ENCODE measurements at regions not wholly inside any gene's neighbourhood (a gene's known extent, or its start where the extent isn't known, plus 50 kb on each side); places are given as distances from the start of the nearest gene placed in this dataset.

DNA sequence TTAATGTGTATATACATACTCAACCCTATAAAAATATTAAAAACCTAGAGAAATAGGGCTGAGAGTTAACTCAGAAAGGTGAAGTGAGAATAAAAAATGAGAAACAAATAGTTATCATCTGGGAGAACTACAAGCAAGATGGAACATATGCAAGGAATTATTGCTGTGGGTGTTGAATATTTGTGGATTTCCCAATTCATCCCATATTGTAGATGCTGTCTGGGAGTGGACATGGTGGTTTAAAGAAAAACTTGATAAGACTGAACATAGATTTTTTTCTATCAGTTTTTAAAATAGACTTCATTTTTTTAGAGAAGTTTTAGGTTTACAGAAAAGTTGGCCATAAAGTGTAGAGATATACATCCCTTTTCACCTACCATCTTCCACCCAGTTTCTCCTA, 263.5 kb downstream of the SPATA31D1 start:
- CTCF ChIA-PET = no interaction called here
- Histone ChIP-seq H3K27me3 (ENCODE audit: low read length) (no peaks in the 10 kb centered on the region), H3K9ac (ENCODE audit: low read length) (no peak overlapping the region), H3K36me3 (ENCODE audit: low read depth, low read length) (no peaks in the 10 kb centered on the region), H3F3A (ENCODE audit: low read length, unreplicated experiment) (no peaks in the 10 kb centered on the region), H3K4me3 (ENCODE audit: low read length) (no peak overlapping the region), H2AFZ (ENCODE audit: low read length) (no peak overlapping the region), H3K4me1 (ENCODE audit: insufficient read depth, low read length) (no peaks in the 10 kb centered on the region), H4K20me1 (ENCODE audit: low read length) (no peaks in the 10 kb centered on the region), H3K79me2 (ENCODE audit: low read length) (no peaks in the 10 kb centered on the region), H3K9me2 (replicated peaks; ENCODE audit: low read length) (no peaks in the 10 kb centered on the region), H3K27ac (ENCODE audit: low read length) (no peak overlapping the region), H3K9me3 (ENCODE audit: low read length) (no peaks in the 10 kb centered on the region), H3K4me2 (ENCODE audit: low read length) (no peak overlapping the region)
- intact Hi-C loops (cut with micrococcal nuclease) = no loop called here
- ATAC-seq (no peak), DNase-seq (no peak)
- no TSS peak for BruUV-seq (replicated peaks)
- POLR2A ChIA-PET (ENCODE audit: unreplicated experiment) = no interaction called here
- TF ChIP-seq EZH2 (IDR thresholded peaks at IDR 0.05; ENCODE audit: low read length, unreplicated experiment) (no peak), EZH2phosphoT487 (IDR thresholded peaks at IDR 0.05; ENCODE audit: borderline replicate concordance, low read length) (no peak)
- TF ChIP-seq, protein P1, sequence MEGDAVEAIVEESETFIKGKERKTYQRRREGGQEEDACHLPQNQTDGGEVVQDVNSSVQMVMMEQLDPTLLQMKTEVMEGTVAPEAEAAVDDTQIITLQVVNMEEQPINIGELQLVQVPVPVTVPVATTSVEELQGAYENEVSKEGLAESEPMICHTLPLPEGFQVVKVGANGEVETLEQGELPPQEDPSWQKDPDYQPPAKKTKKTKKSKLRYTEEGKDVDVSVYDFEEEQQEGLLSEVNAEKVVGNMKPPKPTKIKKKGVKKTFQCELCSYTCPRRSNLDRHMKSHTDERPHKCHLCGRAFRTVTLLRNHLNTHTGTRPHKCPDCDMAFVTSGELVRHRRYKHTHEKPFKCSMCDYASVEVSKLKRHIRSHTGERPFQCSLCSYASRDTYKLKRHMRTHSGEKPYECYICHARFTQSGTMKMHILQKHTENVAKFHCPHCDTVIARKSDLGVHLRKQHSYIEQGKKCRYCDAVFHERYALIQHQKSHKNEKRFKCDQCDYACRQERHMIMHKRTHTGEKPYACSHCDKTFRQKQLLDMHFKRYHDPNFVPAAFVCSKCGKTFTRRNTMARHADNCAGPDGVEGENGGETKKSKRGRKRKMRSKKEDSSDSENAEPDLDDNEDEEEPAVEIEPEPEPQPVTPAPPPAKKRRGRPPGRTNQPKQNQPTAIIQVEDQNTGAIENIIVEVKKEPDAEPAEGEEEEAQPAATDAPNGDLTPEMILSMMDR (conservative IDR thresholded peaks at IDR 0.05; ENCODE audit: low read depth, low read length) = no peak

DNA sequence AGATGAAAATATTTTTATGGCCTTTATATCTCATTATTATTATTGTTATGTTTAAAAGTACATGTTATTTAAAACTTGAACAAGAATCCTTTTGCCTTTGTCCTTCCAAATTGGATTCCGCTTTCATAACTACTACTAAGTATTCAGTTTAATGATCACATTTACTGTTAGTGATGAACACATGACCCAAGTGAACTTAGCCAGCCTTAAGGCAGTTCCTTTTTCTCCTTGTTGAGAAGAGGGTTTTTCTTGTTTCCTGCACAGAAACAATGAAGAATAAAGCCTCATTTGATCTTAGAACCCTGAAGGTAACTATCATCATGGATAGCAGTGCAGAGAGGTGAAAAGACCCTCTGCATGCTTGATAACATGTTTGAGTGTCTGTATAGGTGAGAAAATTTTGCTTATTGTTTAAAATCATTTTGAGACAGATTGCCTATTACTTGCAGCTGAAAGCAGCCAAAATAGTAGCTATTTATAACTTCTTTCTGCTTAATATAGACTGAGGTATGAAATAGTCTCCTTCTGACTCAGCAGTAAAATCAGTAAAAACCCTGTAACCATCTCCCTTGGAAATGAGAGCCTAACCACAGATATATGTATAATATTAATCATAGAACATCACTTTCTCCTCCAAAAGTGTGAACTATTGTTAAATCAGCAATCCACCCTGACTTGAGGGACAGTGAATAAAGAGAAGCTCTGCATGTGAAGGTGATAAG, 266.2 kb downstream of the SPATA31D1 start:
- H3K79me2 ChIP-seq (ENCODE audit: low read length) = no peaks in the 10 kb centered on the region
- intact Hi-C loops (cut with micrococcal nuclease) = no loop called here
- H2AFZ ChIP-seq (ENCODE audit: low read length) = no peak overlapping the region
- no peaks in the 10 kb centered on the region for H3K4me1 ChIP-seq (ENCODE audit: insufficient read depth, low read length)
- no peaks in the 10 kb centered on the region for H3K9me3 ChIP-seq (ENCODE audit: low read length)
- CTCF ChIA-PET = no interaction called here
- BruUV-seq (replicated peaks) = no TSS peak
- H3K36me3 ChIP-seq (ENCODE audit: low read depth, low read length) = no peaks in the 10 kb centered on the region
- no peak for TF ChIP-seq EZH2phosphoT487 (IDR thresholded peaks at IDR 0.05; ENCODE audit: borderline replicate concordance, low read length)
- TF ChIP-seq, protein P1 (conservative IDR thresholded peaks at IDR 0.05; ENCODE audit: low read depth, low read length) = no peak
- TF ChIP-seq EZH2 (IDR thresholded peaks at IDR 0.05; ENCODE audit: low read length, unreplicated experiment) = no peak
- no peaks in the 10 kb centered on the region for H4K20me1 ChIP-seq (ENCODE audit: low read length)
- DNase-seq (peak; percentile 4), ATAC-seq (no peak)
- no peak overlapping the region for H3K27ac ChIP-seq (ENCODE audit: low read length)
- no peak overlapping the region for H3K4me2 ChIP-seq (ENCODE audit: low read length)
- no peak overlapping the region for H3K9ac ChIP-seq (ENCODE audit: low read length)
- no peaks in the 10 kb centered on the region for H3K27me3 ChIP-seq (ENCODE audit: low read length)
- no peaks in the 10 kb centered on the region for H3F3A ChIP-seq (ENCODE audit: low read length, unreplicated experiment)
- H3K9me2 ChIP-seq (replicated peaks; ENCODE audit: low read length) = no peaks in the 10 kb centered on the region
- POLR2A ChIA-PET (ENCODE audit: unreplicated experiment) = no interaction called here
- no peak overlapping the region for H3K4me3 ChIP-seq (ENCODE audit: low read length)

DNA sequence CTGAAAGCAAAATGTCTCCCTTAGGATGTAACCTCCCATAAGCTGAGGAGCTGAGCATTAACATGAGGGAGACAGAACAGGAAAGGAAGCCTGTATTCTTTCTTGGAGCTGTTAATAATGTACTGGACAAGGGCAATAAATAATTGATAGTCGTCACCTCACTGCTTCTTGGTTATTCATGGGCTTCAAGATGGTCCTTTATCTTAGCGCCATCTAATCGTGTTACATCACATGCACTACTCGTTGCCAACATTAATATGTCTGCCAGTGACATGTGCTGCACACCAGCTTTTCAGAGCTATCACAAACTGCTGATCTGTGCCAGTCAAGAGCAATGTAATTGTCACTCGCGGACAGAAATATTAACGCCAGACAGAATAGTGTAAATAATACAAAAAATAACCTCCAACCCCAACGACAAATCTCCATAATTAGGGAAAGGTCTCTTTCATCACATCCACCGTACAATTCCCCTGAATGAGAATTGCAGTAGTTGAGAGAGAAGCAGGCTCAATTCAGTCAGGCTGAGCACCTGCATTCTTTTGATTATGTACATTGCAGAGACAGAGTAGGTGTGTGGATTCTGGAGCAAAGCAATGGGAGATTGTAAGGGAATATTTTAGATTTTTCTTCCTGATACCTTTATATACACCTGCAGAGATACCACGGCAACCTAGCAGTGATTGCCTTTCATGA, 267.1 kb downstream of the SPATA31D1 start:
- H3K4me2 ChIP-seq (ENCODE audit: low read length) = no peak overlapping the region
- no peaks in the 10 kb centered on the region for H4K20me1 ChIP-seq (ENCODE audit: low read length)
- ATAC-seq = no peak
- no peaks in the 10 kb centered on the region for H3K4me1 ChIP-seq (ENCODE audit: insufficient read depth, low read length)
- no peaks in the 10 kb centered on the region for H3K9me2 ChIP-seq (replicated peaks; ENCODE audit: low read length)
- H3K27me3 ChIP-seq (ENCODE audit: low read length) = no peaks in the 10 kb centered on the region
- intact Hi-C loops (cut with micrococcal nuclease) = no loop called here
- no peak overlapping the region for H2AFZ ChIP-seq (ENCODE audit: low read length)
- H3K9ac ChIP-seq (ENCODE audit: low read length) = no peak overlapping the region
- no peak overlapping the region for H3K27ac ChIP-seq (ENCODE audit: low read length)
- BruUV-seq (replicated peaks) = no TSS peak
- H3K36me3 ChIP-seq (ENCODE audit: low read depth, low read length) = no peaks in the 10 kb centered on the region
- H3K9me3 ChIP-seq (ENCODE audit: low read length) = no peaks in the 10 kb centered on the region
- H3K79me2 ChIP-seq (ENCODE audit: low read length) = no peaks in the 10 kb centered on the region
- H3K4me3 ChIP-seq (ENCODE audit: low read length) = no peak overlapping the region
- TF ChIP-seq, protein P1 (conservative IDR thresholded peaks at IDR 0.05; ENCODE audit: low read depth, low read length) = no peak
- no peak for TF ChIP-seq EZH2 (IDR thresholded peaks at IDR 0.05; ENCODE audit: low read length, unreplicated experiment)
- no peak for TF ChIP-seq EZH2phosphoT487 (IDR thresholded peaks at IDR 0.05; ENCODE audit: borderline replicate concordance, low read length)
- no peaks in the 10 kb centered on the region for H3F3A ChIP-seq (ENCODE audit: low read length, unreplicated experiment)
- ChIA-PET CTCF (no interaction called here), POLR2A (ENCODE audit: unreplicated experiment) (no interaction called here)
- no peak for DNase-seq

Measured in PC-3 (cell line).